Astrocyte (in vitro differentiated cells and primary cell): ENCODE measurements at regions not wholly inside any gene's neighbourhood (a gene's known extent, or its start where the extent isn't known, plus 50 kb on each side); places are given as distances from the start of the nearest gene placed in this dataset.
A peak's percentile ranks its signal among the peaks of the same experiment; 100 is the strongest.

ENCODE experiments used
- DNase-seq: peaks from one replicate; pipeline ENCODE4 v3.0.0-alpha.2; 2010; ENCODE audit warnings: low read depth
- FAIRE-seq: peaks from 2 replicates; lab custom pipeline; 2011; peaks lifted over from hg19 to GRCh38; lab: Jason Lieb, UNC
- H2AFZ ChIP-seq: 2 replicates; pipeline ENCODE4 v1.6.0; 2012; ENCODE audit warnings: low read depth, low read length, inconsistent platforms
- H3K27ac ChIP-seq: 2 replicates; pipeline ENCODE4 v1.5.1; 2011; ENCODE audit warnings: low read depth, low read length, inconsistent platforms
- H3K27me3 ChIP-seq: 2 replicates; pipeline ENCODE4 v1.6.0; 2011; ENCODE audit warnings: low read length, inconsistent platforms; ENCODE audit not compliant: insufficient read depth
- H3K36me3 ChIP-seq: 2 replicates; pipeline ENCODE4 v1.5.1; 2011; ENCODE audit warnings: low read length, inconsistent platforms; ENCODE audit not compliant: insufficient read depth
- H3K4me1 ChIP-seq: 2 replicates; pipeline ENCODE4 v1.5.1; 2011; ENCODE audit warnings: low read length, inconsistent platforms; ENCODE audit not compliant: insufficient read depth
- H3K4me2 ChIP-seq: 2 replicates; pipeline ENCODE4 v1.6.0; 2012; ENCODE audit warnings: low read length, inconsistent platforms
- H3K4me3 ChIP-seq: 2 replicates; pipeline ENCODE4 v1.5.1; 2011; ENCODE audit warnings: low read depth, mild to moderate bottlenecking, low read length, inconsistent platforms; ENCODE audit not compliant: insufficient read depth
- H3K79me2 ChIP-seq: 2 replicates; pipeline ENCODE4 v1.6.0; 2012; ENCODE audit warnings: mild to moderate bottlenecking, low read length, inconsistent platforms; ENCODE audit not compliant: insufficient read depth
- H3K9ac ChIP-seq: 2 replicates; pipeline ENCODE4 v1.6.0; 2012; ENCODE audit warnings: mild to moderate bottlenecking, low read length, inconsistent platforms
- H3K9me3 ChIP-seq: 2 replicates; pipeline ENCODE4 v1.5.1; 2012; ENCODE audit warnings: low read depth, mild to moderate bottlenecking, low read length, inconsistent platforms; ENCODE audit not compliant: insufficient read depth
- H4K20me1 ChIP-seq: 2 replicates; pipeline ENCODE4 v1.6.0; 2012; ENCODE audit warnings: low read length, inconsistent platforms; ENCODE audit not compliant: insufficient read depth
- H3K27ac Mint-ChIP-seq: one replicate; pipeline ENCODE4 v1.8.0; 2021; ENCODE audit warnings: mild to moderate bottlenecking, mixed read lengths; ENCODE audit not compliant: unreplicated experiment
- H3K27me3 Mint-ChIP-seq: one replicate; pipeline ENCODE4 v1.8.0; 2021; ENCODE audit warnings: low read depth, mixed read lengths; ENCODE audit not compliant: unreplicated experiment
- H3K36me3 Mint-ChIP-seq: one replicate; pipeline ENCODE4 v1.8.0; 2021; ENCODE audit warnings: low read depth, mixed read lengths; ENCODE audit not compliant: unreplicated experiment
- H3K4me1 Mint-ChIP-seq: one replicate; pipeline ENCODE4 v1.8.0; 2021; ENCODE audit warnings: low read depth, mixed read lengths; ENCODE audit not compliant: unreplicated experiment
- H3K4me3 Mint-ChIP-seq: one replicate; pipeline ENCODE4 v1.8.0; 2021; ENCODE audit warnings: mild to moderate bottlenecking, moderate library complexity, mixed read lengths; ENCODE audit not compliant: unreplicated experiment
- H3K9me3 Mint-ChIP-seq: one replicate; pipeline ENCODE4 v1.8.0; 2021; ENCODE audit warnings: mild to moderate bottlenecking, mixed read lengths; ENCODE audit not compliant: unreplicated experiment
- CTCF ChIP-seq: IDR thresholded peaks from 2 replicates; pipeline ENCODE4 v1.5.1; 2011; ENCODE audit warnings: low read depth, mild to moderate bottlenecking, inconsistent platforms, low read length, moderate library complexity; ENCODE audit not compliant: insufficient read depth
- EZH2 ChIP-seq: IDR thresholded peaks from 2 replicates; pipeline ENCODE4 v1.6.1; 2012; ENCODE audit warnings: mild to moderate bottlenecking, low read length, inconsistent platforms; ENCODE audit not compliant: insufficient read depth

GRCh38 chr13:79901336-79901735 is 420.4 kb downstream of the NDFIP2 start:
- H3K4me1 ChIP-seq, result no peaks in the 10 kb centered on the region
- H3K4me3 ChIP-seq, result no peak overlapping the region
- no peak for FAIRE-seq
- Mint-ChIP-seq H3K4me1 (peaks cover 9% of the 10 kb centered on the region), H3K27ac (no peak overlapping the region), H3K27me3 (no peaks in the 10 kb centered on the region), H3K4me3 (no peak overlapping the region), H3K9me3 (no peaks in the 10 kb centered on the region), H3K36me3 (no peaks in the 10 kb centered on the region)
- TF ChIP-seq CTCF (no peak), EZH2 (no peak)
- H3K79me2 ChIP-seq, result no peaks in the 10 kb centered on the region
- no peak overlapping the region for H2AFZ ChIP-seq
- no peaks in the 10 kb centered on the region for H3K9me3 ChIP-seq
- no peaks in the 10 kb centered on the region for H3K27me3 ChIP-seq
- H4K20me1 ChIP-seq, result no peaks in the 10 kb centered on the region
- no peak overlapping the region for H3K27ac ChIP-seq
- H3K9ac ChIP-seq, result no peak overlapping the region
- no peak overlapping the region for H3K4me2 ChIP-seq
- H3K36me3 ChIP-seq, result no peaks in the 10 kb centered on the region
- DNase-seq, result peak; percentile 7

DNA sequence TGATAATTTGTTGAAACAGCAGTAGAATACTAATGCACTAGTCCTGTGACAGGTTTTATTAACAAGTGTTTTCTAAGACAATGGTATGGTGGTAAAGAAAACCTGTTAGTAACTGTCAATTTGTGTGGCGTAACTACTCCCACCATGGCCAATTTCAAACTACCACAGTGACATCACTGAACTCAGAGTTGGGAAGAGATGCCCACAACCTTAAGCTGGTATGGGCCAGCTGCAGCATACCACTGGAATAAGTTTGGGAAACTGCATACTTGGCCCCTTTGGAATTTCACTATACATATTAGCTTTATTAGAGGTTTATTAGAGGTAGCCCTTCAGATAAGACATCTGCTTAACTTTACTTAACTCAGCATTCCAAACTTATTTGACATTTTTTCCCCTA is 419.4 kb downstream of the NDFIP2 start:
- Histone ChIP-seq H3K27me3 (no peaks in the 10 kb centered on the region), H3K36me3 (no peaks in the 10 kb centered on the region), H3K79me2 (no peaks in the 10 kb centered on the region), H4K20me1 (no peaks in the 10 kb centered on the region), H3K4me1 (no peaks in the 10 kb centered on the region), H3K27ac (no peak overlapping the region), H3K9me3 (no peaks in the 10 kb centered on the region), H3K4me2 (no peak overlapping the region), H2AFZ (no peak overlapping the region), H3K4me3 (no peak overlapping the region), H3K9ac (no peak overlapping the region)
- H3K27ac Mint-ChIP-seq, result no peak overlapping the region
- peaks cover 9% of the 10 kb centered on the region for H3K4me1 Mint-ChIP-seq
- FAIRE-seq, result no peak
- TF ChIP-seq CTCF (no peak), EZH2 (no peak)
- H3K9me3 Mint-ChIP-seq, result no peaks in the 10 kb centered on the region
- H3K4me3 Mint-ChIP-seq, result no peak overlapping the region
- no peaks in the 10 kb centered on the region for H3K27me3 Mint-ChIP-seq
- DNase-seq, result no peak
- H3K36me3 Mint-ChIP-seq, result no peaks in the 10 kb centered on the region

DNA sequence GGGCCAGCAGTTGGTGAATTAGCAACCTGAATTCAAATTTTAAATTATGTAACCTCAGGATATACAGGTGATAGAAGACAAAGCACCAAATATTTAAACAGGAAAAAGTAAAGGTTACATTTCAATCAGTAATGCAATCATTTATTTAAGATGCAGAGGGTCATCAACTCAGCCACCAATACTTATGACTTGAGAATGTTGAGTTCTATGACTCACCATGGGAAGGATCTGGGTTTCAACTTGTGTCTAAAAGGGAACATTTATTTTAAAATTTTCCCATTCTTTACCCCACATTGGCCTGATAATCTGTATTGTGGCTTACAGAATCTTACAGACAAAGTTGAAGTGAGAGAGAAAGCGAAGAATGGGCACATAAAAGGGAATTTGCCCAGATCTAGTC is 418.0 kb downstream of the NDFIP2 start:
- Histone ChIP-seq H3K4me1 (no peaks in the 10 kb centered on the region), H3K27me3 (no peaks in the 10 kb centered on the region), H3K9me3 (no peaks in the 10 kb centered on the region), H3K27ac (no peak overlapping the region), H3K9ac (no peak overlapping the region), H3K36me3 (no peaks in the 10 kb centered on the region), H3K79me2 (no peaks in the 10 kb centered on the region), H4K20me1 (no peaks in the 10 kb centered on the region), H3K4me3 (no peak overlapping the region), H3K4me2 (no peak overlapping the region), H2AFZ (no peak overlapping the region)
- no peak for DNase-seq
- no peaks in the 10 kb centered on the region for H3K27me3 Mint-ChIP-seq
- H3K27ac Mint-ChIP-seq, result no peak overlapping the region
- peaks cover 4% of the 10 kb centered on the region for H3K4me1 Mint-ChIP-seq
- no peak overlapping the region for H3K4me3 Mint-ChIP-seq
- no peak for FAIRE-seq
- H3K9me3 Mint-ChIP-seq, result no peaks in the 10 kb centered on the region
- no peaks in the 10 kb centered on the region for H3K36me3 Mint-ChIP-seq
- TF ChIP-seq EZH2 (no peak), CTCF (no peak)
